ENCODE measurements at regions not wholly inside any gene's neighbourhood (a gene's known extent, or its start where the extent isn't known, plus 50 kb on each side); places are given as distances from the start of the nearest gene placed in this dataset.
"Not testable (repeated sequence)": the region's sequence is repeated elsewhere in the genome, so short reads cannot be mapped to it uniquely, and the experiment has no call there.

- DNase-seq, result no peak
- Histone ChIP-seq H3K9me3 (no peaks in the 10 kb centered on the region), H3K36me3 (no peaks in the 10 kb centered on the region), H3K27ac (peak overlapping the region in 1 of 3 donors; percentile 6), H3K4me3 (replicated peaks in 1 of 3) (no peak overlapping the region), H3K4me1 (no peaks in the 10 kb centered on the region), H3K27me3 (no peaks in the 10 kb centered on the region)
- 61 to 72% methylated on average over 10 of the region's 10 CpGs for WGBS, 2 donors
- intact Hi-C loops (cut with DNase I), result no loop called here
- TF ChIP-seq POLR2A (IDR thresholded peaks at IDR 0.05), result no peak
- TF ChIP-seq, protein P1, sequence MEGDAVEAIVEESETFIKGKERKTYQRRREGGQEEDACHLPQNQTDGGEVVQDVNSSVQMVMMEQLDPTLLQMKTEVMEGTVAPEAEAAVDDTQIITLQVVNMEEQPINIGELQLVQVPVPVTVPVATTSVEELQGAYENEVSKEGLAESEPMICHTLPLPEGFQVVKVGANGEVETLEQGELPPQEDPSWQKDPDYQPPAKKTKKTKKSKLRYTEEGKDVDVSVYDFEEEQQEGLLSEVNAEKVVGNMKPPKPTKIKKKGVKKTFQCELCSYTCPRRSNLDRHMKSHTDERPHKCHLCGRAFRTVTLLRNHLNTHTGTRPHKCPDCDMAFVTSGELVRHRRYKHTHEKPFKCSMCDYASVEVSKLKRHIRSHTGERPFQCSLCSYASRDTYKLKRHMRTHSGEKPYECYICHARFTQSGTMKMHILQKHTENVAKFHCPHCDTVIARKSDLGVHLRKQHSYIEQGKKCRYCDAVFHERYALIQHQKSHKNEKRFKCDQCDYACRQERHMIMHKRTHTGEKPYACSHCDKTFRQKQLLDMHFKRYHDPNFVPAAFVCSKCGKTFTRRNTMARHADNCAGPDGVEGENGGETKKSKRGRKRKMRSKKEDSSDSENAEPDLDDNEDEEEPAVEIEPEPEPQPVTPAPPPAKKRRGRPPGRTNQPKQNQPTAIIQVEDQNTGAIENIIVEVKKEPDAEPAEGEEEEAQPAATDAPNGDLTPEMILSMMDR (IDR thresholded peaks at IDR 0.05), result no peak
These were observed 461.0 kb upstream of the NFIA start for GRCh38 chr1:60621368-60621851.

GRCh38 chr1:60620087-60620486, 462.3 kb upstream of the NFIA start:
- no peaks in the 10 kb centered on the region for H3K4me1 ChIP-seq
- no peaks in the 10 kb centered on the region for H3K36me3 ChIP-seq
- WGBS, 2 donors, result 56 to 61% methylated on average over 7 of the region's 7 CpGs
- H3K27me3 ChIP-seq, result no peaks in the 10 kb centered on the region
- no peak for DNase-seq
- TF ChIP-seq, protein P1 (IDR thresholded peaks at IDR 0.05), result no peak
- TF ChIP-seq POLR2A (IDR thresholded peaks at IDR 0.05), result no peak
- no peaks in the 10 kb centered on the region for H3K9me3 ChIP-seq
- intact Hi-C loops (cut with DNase I), result no loop called here
- H3K27ac ChIP-seq, result no peak overlapping the region
- no peak overlapping the region for H3K4me3 ChIP-seq (replicated peaks in 1 of 3)

DNA sequence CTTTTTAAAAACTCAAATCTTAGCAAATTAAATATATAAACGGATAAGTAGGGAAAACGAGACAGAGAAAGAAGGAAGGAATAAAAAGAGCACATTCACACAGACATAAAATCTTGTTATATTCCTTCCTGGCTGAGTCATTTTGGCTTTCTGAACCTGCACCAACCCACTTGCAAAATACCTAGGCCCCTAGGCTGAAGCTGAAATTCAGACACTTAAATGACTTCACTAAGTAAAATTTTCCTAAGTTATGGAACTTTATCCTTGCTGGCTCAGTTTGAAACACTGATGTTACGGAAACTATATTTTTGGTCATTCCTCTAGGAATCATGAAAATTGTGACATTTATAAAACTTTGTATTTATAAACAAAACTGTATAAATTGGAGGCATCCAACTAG, 462.8 kb upstream of the NFIA start:
- DNase-seq, result no peak
- intact Hi-C loops (cut with DNase I), result no loop called here
- Histone ChIP-seq H3K4me3 (replicated peaks in 1 of 3) (no peak overlapping the region), H3K36me3 (no peaks in the 10 kb centered on the region), H3K9me3 (no peaks in the 10 kb centered on the region), H3K27ac (no peak overlapping the region), H3K27me3 (no peaks in the 10 kb centered on the region), H3K4me1 (no peaks in the 10 kb centered on the region)
- WGBS, 2 donors, result 83 to 84% methylated on average over 3 of the region's 3 CpGs
- TF ChIP-seq, protein P1 (IDR thresholded peaks at IDR 0.05), result no peak
- no peak for TF ChIP-seq POLR2A (IDR thresholded peaks at IDR 0.05)

- Histone ChIP-seq H3K36me3 (no peaks in the 10 kb centered on the region), H3K4me3 (replicated peaks in 1 of 3) (no peak overlapping the region), H3K9me3 (no peaks in the 10 kb centered on the region), H3K4me1 (no peaks in the 10 kb centered on the region), H3K27me3 (no peaks in the 10 kb centered on the region), H3K27ac (no peak overlapping the region)
- TF ChIP-seq, protein P1 (IDR thresholded peaks at IDR 0.05), result no peak
- no peak for TF ChIP-seq POLR2A (IDR thresholded peaks at IDR 0.05)
- 88 to 92% methylated on average over 3 of the region's 3 CpGs for WGBS, 2 donors
- no peak for DNase-seq
- intact Hi-C loops (cut with DNase I), result no loop called here
These were observed 466.7 kb upstream of the NFIA start for GRCh38 chr1:60615666-60616065.

DNA sequence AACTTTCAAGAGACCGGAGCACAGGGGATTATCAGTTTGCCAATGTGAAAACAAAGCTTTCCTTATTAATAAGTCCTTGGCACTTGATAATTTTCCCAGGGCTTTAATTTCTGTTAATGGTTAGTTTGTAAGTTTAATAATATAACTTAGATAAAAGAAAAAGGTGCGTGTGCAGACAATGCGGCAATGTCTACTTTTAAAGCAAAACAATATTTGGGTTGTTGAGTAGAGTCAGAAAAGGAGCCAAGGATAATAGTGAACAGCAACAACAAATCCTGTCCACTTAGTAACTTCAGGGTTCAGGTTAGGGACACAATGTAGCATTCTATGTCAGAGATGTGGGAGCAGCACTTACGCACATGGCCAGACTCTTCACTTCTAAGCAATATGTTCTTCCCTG, 469.6 kb upstream of the NFIA start:
- no peak for TF ChIP-seq POLR2A (IDR thresholded peaks at IDR 0.05)
- TF ChIP-seq, protein P1 (IDR thresholded peaks at IDR 0.05), result no peak
- Histone ChIP-seq H3K4me1 (no peaks in the 10 kb centered on the region), H3K36me3 (no peaks in the 10 kb centered on the region), H3K9me3 (no peaks in the 10 kb centered on the region), H3K27ac (no peak overlapping the region), H3K27me3 (no peaks in the 10 kb centered on the region), H3K4me3 (replicated peaks in 1 of 3) (no peak overlapping the region)
- 91 to 94% methylated on average over 4 of the region's 4 CpGs for WGBS, 2 donors
- intact Hi-C loops (cut with DNase I), result no loop called here
- DNase-seq, result no peak

DNA sequence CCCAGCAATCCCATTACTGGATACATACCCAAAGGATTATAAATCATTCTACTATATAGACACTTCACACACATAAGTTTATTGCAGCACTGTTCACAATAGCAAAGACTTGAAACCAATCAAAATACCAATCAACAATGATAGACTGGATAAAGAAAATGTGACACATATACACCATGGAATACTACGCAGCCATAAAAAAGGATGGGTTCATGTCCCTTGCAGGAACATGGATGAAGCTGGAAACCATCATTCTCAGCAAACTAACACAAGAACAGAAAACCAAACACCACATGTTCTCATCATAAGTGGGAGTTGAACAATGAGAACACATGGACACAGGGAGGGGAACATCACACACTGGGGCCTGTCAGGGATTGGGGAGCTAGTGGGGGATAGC, 475.4 kb upstream of the NFIA start:
- H3K4me1 ChIP-seq; H3K27me3 ChIP-seq; DNase-seq; H3K27ac ChIP-seq; intact Hi-C loops (cut with DNase I); H3K4me3 ChIP-seq (replicated peaks in 1 of 3); H3K9me3 ChIP-seq; H3K36me3 ChIP-seq: not testable (repeated sequence)
- WGBS, 2 donors, result 93 to 100% methylated on average over 1 of the region's 1 CpG

All from thyroid gland (tissue), 4 donors.